Stimulated activated naive CD4-positive, alpha-beta T cell (primary cell): ENCODE measurements at regions not wholly inside any gene's neighbourhood (a gene's known extent, or its start where the extent isn't known, plus 50 kb on each side); places are given as distances from the start of the nearest gene placed in this dataset.

Experiments
- DNase-seq, 6 experiments: peaks; one replicate each; lab custom pipeline; 2025; lab: John Stamatoyannopoulos, UW

GRCh38 chr4:18081708-18082107 is 60.2 kb upstream of the LCORL start:
- no peak for DNase-seq

GRCh38 chr4:18077808-18078207 is 56.3 kb upstream of the LCORL start:
- no peak for DNase-seq

GRCh38 chr4:18075823-18076433 is 54.4 kb upstream of the LCORL start:
- peak in 5 of 6 experiments; percentile 1 to 37 (median 26) for DNase-seq

GRCh38 chr4:18071894-18072293 is 50.3 kb upstream of the LCORL start:
- no peak for DNase-seq
